SK-N-SH (cell line): ENCODE measurements at regions not wholly inside any gene's neighbourhood (a gene's known extent, or its start where the extent isn't known, plus 50 kb on each side); places are given as distances from the start of the nearest gene placed in this dataset.
"Not testable (repeated sequence)": the region's sequence is repeated elsewhere in the genome, so short reads cannot be mapped to it uniquely, and the experiment has no call there.

Experiments used
- CTCF ChIA-PET: fragments of 300-600, 350-600 bp; formaldehyde crosslinking; extraction: SDS; loops from one replicate; lab custom pipeline; 2021; lab: Yijun Ruan, JAX
- POLR2A ChIA-PET: fragments of 350-600 bp; sonication (Branson Sonifier 250); formaldehyde crosslinking; extraction: SDS; loops from one replicate; lab custom pipeline; 2020; ENCODE audit warnings: antibody characterized with exemption, inconsistent platforms; lab: Yijun Ruan, JAX
- DNase-seq: peaks from one replicate; pipeline ENCODE4 v3.0.0; 2012
- H2AFZ ChIP-seq: fragments of 200-600 bp; sonication (generic); 2 replicates; pipeline ENCODE4 v1.8.1; 2016; ENCODE audit warnings: antibody characterized with exemption, mild to moderate bottlenecking, low read depth
- H3F3A ChIP-seq: fragments of 200-600 bp; sonication (generic); replicated peaks from 2 replicates; pipeline ENCODE3; 2016; ENCODE audit warnings: antibody characterized with exemption, mild to moderate bottlenecking; ENCODE audit not compliant: insufficient read depth
- H3K27ac ChIP-seq, 2 experiments: fragments of 200-500 bp in 1 of 2; fragments of 200-600 bp in 1 of 2; sonication (Bioruptor generic) in 1 of 2; sonication (generic), shearing (Covaris generic) in 1 of 2; 2 replicates each; pipeline versions ENCODE4 v1.5.1 to v1.6.1; 2014 to 2016; ENCODE audit warnings: low read depth in 2 of 2, inconsistent platforms in 1 of 2, low read length in 1 of 2, mild to moderate bottlenecking in 1 of 2, mixed read lengths in 1 of 2
- H3K27me3 ChIP-seq: fragments of 200-600 bp; sonication (generic), shearing (Covaris generic); 2 replicates; pipeline ENCODE4 v1.6.1; 2016; ENCODE audit warnings: mixed run types; ENCODE audit not compliant: insufficient read depth
- H3K36me3 ChIP-seq, 2 experiments: fragments of 200-500 bp in 1 of 2; fragments of 200-600 bp in 1 of 2; sonication (Bioruptor generic) in 1 of 2; sonication (generic) in 1 of 2; replicated peaks in 1 of 2; 2 replicates each; pipeline versions ENCODE3 to v1.5.1; 2014 to 2016; ENCODE audit warnings: low read length in 1 of 2, mild to moderate bottlenecking in 1 of 2; ENCODE audit not compliant: insufficient read depth in 2 of 2, control insufficient read depth in 1 of 2
- H3K4me1 ChIP-seq, 2 experiments: fragments of 200-500 bp in 1 of 2; fragments of 200-600 bp in 1 of 2; sonication (Bioruptor generic) in 1 of 2; sonication (generic), shearing (Covaris generic) in 1 of 2; 2 replicates each; pipeline versions ENCODE4 v1.5.1 to v1.6.1; 2014 to 2016; ENCODE audit warnings: low read depth in 1 of 2, low read length in 1 of 2, mixed run types in 1 of 2; ENCODE audit not compliant: insufficient read depth in 2 of 2, control insufficient read depth in 1 of 2
- H3K4me2 ChIP-seq: fragments of 200-600 bp; sonication (generic), shearing (Covaris generic); 2 replicates; pipeline ENCODE4 v1.6.1; 2017; ENCODE audit warnings: mixed run types
- H3K4me3 ChIP-seq, 2 experiments: fragments of 200-500 bp in 1 of 2; fragments of 200-600 bp in 1 of 2; sonication (Bioruptor generic) in 1 of 2; sonication (generic), shearing (Covaris generic) in 1 of 2; 2 replicates each; pipeline versions ENCODE4 v1.5.1 to v1.8.1; 2014 to 2016; ENCODE audit warnings: low read depth in 2 of 2, inconsistent platforms in 1 of 2, low read length in 1 of 2, mild to moderate bottlenecking in 1 of 2, mixed read lengths in 1 of 2, moderate library complexity in 1 of 2
- H3K79me2 ChIP-seq: fragments of 200-600 bp; sonication (generic); 2 replicates; pipeline ENCODE4 v1.8.1; 2017; ENCODE audit warnings: mild to moderate bottlenecking; ENCODE audit not compliant: insufficient read depth
- H3K9ac ChIP-seq: fragments of 200-600 bp; sonication (generic); 2 replicates; pipeline ENCODE4 v1.6.1; 2017; ENCODE audit warnings: mixed run types
- H3K9me2 ChIP-seq: fragments of 200-600 bp; sonication (generic); 2 replicates; pipeline ENCODE4 v1.6.1; 2017; ENCODE audit warnings: mixed run types
- H3K9me3 ChIP-seq: fragments of 200-600 bp; sonication (generic); 2 replicates; pipeline ENCODE4 v1.6.1; 2017; ENCODE audit warnings: mixed run types, mild to moderate bottlenecking, moderate library complexity
- H4K20me1 ChIP-seq: fragments of 200-600 bp; sonication (generic); 2 replicates; pipeline ENCODE4 v1.6.1; 2017; ENCODE audit warnings: mild to moderate bottlenecking, mixed run types; ENCODE audit not compliant: insufficient read depth
- CTCF ChIP-seq: fragments of 200-600 bp; sonication (generic); IDR thresholded peaks from 2 replicates; pipeline ENCODE4 v1.6.1; 2017; ENCODE audit warnings: antibody characterized with exemption, mild to moderate bottlenecking, moderate library complexity
- ELF1 ChIP-seq: IDR thresholded peaks from 2 replicates; pipeline ENCODE4 v1.4.0; 2012
- EP300 ChIP-seq, 2 experiments: IDR thresholded peaks; 2 replicates each; pipeline versions ENCODE4 v1.4.0 to v1.6.1; 2012; ENCODE audit warnings: borderline replicate concordance in 1 of 2, low read depth in 1 of 2, low read length in 1 of 2
- EZH2phosphoT487 ChIP-seq: fragments of 200-600 bp; sonication (generic); IDR thresholded peaks from 2 replicates; pipeline ENCODE4 v1.6.1; 2017; ENCODE audit warnings: low read depth, mixed run types, mild to moderate bottlenecking, antibody characterized with exemption, moderate library complexity, borderline replicate concordance
- FOXJ3 ChIP-seq: sonication (generic); formaldehyde crosslinking; IDR thresholded peaks from 2 replicates; pipeline ENCODE4 v1.5.1; 2020; ENCODE audit warnings: mild to moderate bottlenecking, missing genetic modification reagents
- FOXM1 ChIP-seq: IDR thresholded peaks from 2 replicates; pipeline ENCODE4 v1.4.0; 2012; ENCODE audit warnings: low read depth, mild to moderate bottlenecking
- GATA2 ChIP-seq: sonication (generic); formaldehyde crosslinking; IDR thresholded peaks from 2 replicates; pipeline ENCODE4 v1.5.0; 2020; ENCODE audit warnings: mild to moderate bottlenecking, missing genetic modification reagents
- NRF1 ChIP-seq: IDR thresholded peaks from 2 replicates; pipeline ENCODE4 v1.6.1; 2012; ENCODE audit warnings: low read depth, mild to moderate bottlenecking, low read length
- RAD21 ChIP-seq: IDR thresholded peaks from 2 replicates; pipeline ENCODE4 v1.6.1; 2012; ENCODE audit warnings: mild to moderate bottlenecking, low read length
- RCOR1 ChIP-seq: fragments of 150-350 bp; IDR thresholded peaks from 2 replicates; pipeline ENCODE4 v1.6.1; 2017; ENCODE audit warnings: antibody characterized with exemption, low read length
- SMC3 ChIP-seq: IDR thresholded peaks from 2 replicates; pipeline ENCODE4 v1.6.1; 2012; ENCODE audit warnings: low read depth, low read length, improper control_type of control experiment
- TEAD4 ChIP-seq: IDR thresholded peaks from 2 replicates; pipeline ENCODE4 v1.4.0; 2012; ENCODE audit warnings: mild to moderate bottlenecking, borderline replicate concordance; ENCODE audit not compliant: insufficient read depth
- USF1 ChIP-seq: IDR thresholded peaks from 2 replicates; pipeline ENCODE4 v1.4.0; 2012; ENCODE audit warnings: low read depth, borderline replicate concordance
- USF2 ChIP-seq: fragments of 150-350 bp; IDR thresholded peaks from 2 replicates; pipeline ENCODE4 v1.6.1; 2017; ENCODE audit warnings: antibody characterized with exemption, low read length, low read depth, borderline replicate concordance
- YY1 ChIP-seq: IDR thresholded peaks from 2 replicates; pipeline ENCODE4 v1.4.0; 2012; ENCODE audit warnings: low read depth, mild to moderate bottlenecking
- ZBTB33 ChIP-seq: IDR thresholded peaks from 2 replicates; pipeline ENCODE4 v1.4.0; 2012; ENCODE audit warnings: low read depth, borderline replicate concordance
- WGBS: methylation state at CpG from one replicate; pipeline ENCODE4 v1.1.6; 2017; ENCODE audit warnings: low lambda C conversion rate; 5-methylcytosine and 5-hydroxymethylcytosine counted together

- no peaks in the 10 kb centered on the region for H3K27me3 ChIP-seq
- POLR2A ChIA-PET, result no interaction called here
- CTCF ChIA-PET, result no interaction called here
- no peak for TF ChIP-seq SMC3
- no peak for TF ChIP-seq USF2
- no peak for TF ChIP-seq ELF1
- TF ChIP-seq USF1, result no peak
- no peak for TF ChIP-seq ZBTB33
- no peak for TF ChIP-seq NRF1
- TF ChIP-seq FOXM1, result no peak
- TF ChIP-seq RCOR1, result no peak
- TF ChIP-seq EP300 (IDR thresholded peaks at IDR 0.05; ENCODE audit: borderline replicate concordance in 1 of 2, low read depth in 1 of 2, low read length in 1 of 2), result no peak
- no peak for TF ChIP-seq CTCF
- TF ChIP-seq TEAD4, result no peak
- no peak for TF ChIP-seq FOXJ3 (CRISPR knock-in tag)
- no peak for TF ChIP-seq YY1
- no peak for TF ChIP-seq GATA2 (CRISPR knock-in tag)
- no peak for TF ChIP-seq EZH2phosphoT487
- TF ChIP-seq RAD21, result no peak
- H3K9me2 ChIP-seq, result no peaks in the 10 kb centered on the region
- no peak overlapping the region for H3K4me2 ChIP-seq
- no peaks in the 10 kb centered on the region for H4K20me1 ChIP-seq
- no peaks in the 10 kb centered on the region for H3K9me3 ChIP-seq
- DNase-seq, result no peak
- no peaks in the 10 kb centered on the region for H3K36me3 ChIP-seq
- no peaks in the 10 kb centered on the region for H3K79me2 ChIP-seq
- no peak overlapping the region for H3K27ac ChIP-seq
- no peak overlapping the region for H3K9ac ChIP-seq
- peaks cover 4% of the 10 kb centered on the region for H3F3A ChIP-seq
- WGBS, result 100% methylated on average over 2 of the region's 2 CpGs
- H3K4me3 ChIP-seq, result no peak overlapping the region
- H2AFZ ChIP-seq, result no peak overlapping the region
- peaks cover 0 to 14% of the 10 kb centered on the region in 2 experiments; a peak in 1 of 4 replicates for H3K4me1 ChIP-seq
These were observed 241.2 kb downstream of the SKIDA1 start for GRCh38 chr10:21284301-21284700.

GRCh38 chr10:21283053-21283452 lies 242.4 kb downstream of the SKIDA1 start:
- POLR2A ChIA-PET, H2AFZ ChIP-seq, H3K9ac ChIP-seq, H3K27me3 ChIP-seq, H3K9me2 ChIP-seq, H3K36me3 ChIP-seq, CTCF ChIA-PET, H3K79me2 ChIP-seq, H3K9me3 ChIP-seq, H3K4me3 ChIP-seq, H3K4me2 ChIP-seq, H4K20me1 ChIP-seq, H3F3A ChIP-seq, H3K27ac ChIP-seq, DNase-seq: not testable (repeated sequence)
- WGBS, result 98% methylated on average over 6 of the region's 6 CpGs
- H3K4me1 ChIP-seq, result peaks cover 0 to 14% of the 10 kb centered on the region in 2 experiments; a peak in 1 of 4 replicates
